Endothelial cell of umbilical vein (primary cell): ENCODE measurements at regions not wholly inside any gene's neighbourhood (a gene's known extent, or its start where the extent isn't known, plus 50 kb on each side); places are given as distances from the start of the nearest gene placed in this dataset.

Experiments used
- BruUV-seq: library from RNA; stranded (reverse); fragments of 400-500 nt; replicated peaks from 2 replicates; lab custom pipeline; 2021; lab: Mats Ljungman, UMichigan
- CTCF ChIA-PET: fragments of 300-600, 350-600 bp; sonication (Branson Sonifier 250); formaldehyde crosslinking; loops from one replicate; lab custom pipeline; 2021; ENCODE audit warnings: antibody characterized with exemption, inconsistent platforms; lab: Charles Lee
- POLR2A ChIA-PET: fragments of 300-600, 350-600 bp; sonication (Branson Sonifier 250); formaldehyde crosslinking; loops from one replicate; lab custom pipeline; 2021; ENCODE audit warnings: antibody characterized with exemption, inconsistent platforms; lab: Charles Lee
- DNase-seq: peaks from one replicate; pipeline ENCODE4 v3.0.0-alpha.2; 2011; ENCODE audit warnings: low read depth, low spot score
- FAIRE-seq: peaks from 2 replicates; lab custom pipeline; 2011; peaks lifted over from hg19 to GRCh38; lab: Jason Lieb, UNC
- H2AFZ ChIP-seq: 2 replicates; pipeline ENCODE4 v1.6.0; 2012; ENCODE audit warnings: low read depth, low read length, control low read depth, inconsistent platforms
- H3K27ac ChIP-seq: 2 replicates; pipeline ENCODE4 v1.5.1; 2011; ENCODE audit warnings: low read depth, mild to moderate bottlenecking, control low read depth, low read length, moderate library complexity; ENCODE audit not compliant: insufficient read depth
- H3K27me3 ChIP-seq, 2 experiments: 2 replicates each; pipeline versions ENCODE4 v1.6.0 to v1.6.1; 2011; ENCODE audit warnings: low read length in 2 of 2, mixed read lengths in 1 of 2; ENCODE audit not compliant: control insufficient read depth in 2 of 2, insufficient read depth in 2 of 2
- H3K36me3 ChIP-seq, 2 experiments: 2 replicates in 1 of 2; 3 replicates in 1 of 2; pipeline ENCODE4 v1.5.1; 2011; ENCODE audit warnings: low read length in 2 of 2, mild to moderate bottlenecking in 1 of 2, moderate library complexity in 1 of 2; ENCODE audit not compliant: control insufficient read depth in 2 of 2, insufficient read depth in 2 of 2; ENCODE audit errors: extremely low read depth in 1 of 2
- H3K4me1 ChIP-seq: 3 replicates; pipeline ENCODE4 v1.5.1; 2011; ENCODE audit warnings: mild to moderate bottlenecking, low read length; ENCODE audit not compliant: control insufficient read depth, insufficient read depth; ENCODE audit errors: extremely low read depth
- H3K4me2 ChIP-seq: 2 replicates; pipeline ENCODE4 v1.6.1; 2011; ENCODE audit warnings: low read length, control low read depth, mixed read lengths; ENCODE audit not compliant: insufficient read depth
- H3K4me3 ChIP-seq, 3 experiments: fragments of 200-600 bp in 1 of 3; sonication (generic), shearing (Covaris generic) in 1 of 3; replicated peaks in 1 of 3; 2 replicates each; pipeline ENCODE4 v1.5.1; 2011 to 2016; ENCODE audit warnings: control low read depth in 3 of 3, low read length in 3 of 3, mild to moderate bottlenecking in 2 of 3, inconsistent platforms in 1 of 3, low read depth in 1 of 3, moderate library complexity in 1 of 3; ENCODE audit not compliant: insufficient read depth in 1 of 3
- H3K79me2 ChIP-seq: 2 replicates; pipeline ENCODE4 v1.6.0; 2012; ENCODE audit warnings: low read length, inconsistent platforms; ENCODE audit not compliant: control insufficient read depth, insufficient read depth
- H3K9ac ChIP-seq: replicated peaks from 2 replicates; pipeline ENCODE3; 2011; ENCODE audit warnings: low read length, control low read depth; ENCODE audit not compliant: insufficient read depth; ENCODE audit errors: extremely low read depth
- H3K9me1 ChIP-seq: replicated peaks from 3 replicates; pipeline ENCODE4 v1.6.0; 2011; ENCODE audit warnings: mild to moderate bottlenecking, low read length; ENCODE audit not compliant: control insufficient read depth, insufficient read depth; ENCODE audit errors: extremely low read depth
- H3K9me3 ChIP-seq: replicated peaks from 2 replicates; pipeline ENCODE4 v1.5.1; 2012; ENCODE audit warnings: low read length, inconsistent platforms; ENCODE audit not compliant: control insufficient read depth, insufficient read depth
- H4K20me1 ChIP-seq: replicated peaks from 2 replicates; pipeline ENCODE3; 2011; ENCODE audit warnings: mild to moderate bottlenecking, low read length; ENCODE audit not compliant: control insufficient read depth, insufficient read depth; ENCODE audit errors: extremely low read depth
- EZH2 ChIP-seq: IDR thresholded peaks from 2 replicates; pipeline ENCODE4 v1.6.1; 2012; ENCODE audit warnings: borderline replicate concordance, low read depth, mild to moderate bottlenecking, moderate library complexity, low read length, inconsistent platforms; ENCODE audit not compliant: severe bottlenecking
- FOS ChIP-seq: IDR thresholded peaks from 2 replicates; pipeline ENCODE4 v1.6.1; 2011; ENCODE audit warnings: mild to moderate bottlenecking, low read length, moderate library complexity, borderline replicate concordance; ENCODE audit not compliant: insufficient read depth
- GATA2 ChIP-seq: IDR thresholded peaks from 2 replicates; pipeline ENCODE4 v1.7.0; 2011; ENCODE audit warnings: low read depth, mild to moderate bottlenecking, moderate library complexity, mixed read lengths, low read length; ENCODE audit not compliant: insufficient read length, insufficient read depth
- JUN ChIP-seq: IDR thresholded peaks from 2 replicates; pipeline ENCODE4 v1.6.1; 2011; ENCODE audit warnings: borderline replicate concordance, low read depth; ENCODE audit not compliant: insufficient read length, insufficient read depth
- MYC ChIP-seq: IDR thresholded peaks from one replicate; pipeline ENCODE4 v1.6.1; 2011; ENCODE audit warnings: mild to moderate bottlenecking, low read depth, low read length
- POLR2A ChIP-seq: IDR thresholded peaks from 2 replicates; pipeline ENCODE4 v1.6.1; 2012; ENCODE audit warnings: low read depth, mild to moderate bottlenecking, control low read depth, low read length
- POLR2AphosphoS5 ChIP-seq: IDR thresholded peaks from 2 replicates; pipeline ENCODE4 v1.6.1; 2012; ENCODE audit warnings: low read depth, mild to moderate bottlenecking, control low read depth, low read length, moderate library complexity; ENCODE audit not compliant: insufficient read depth
- dilution Hi-C: fragments of 300-500 bp; cut with MboI; formaldehyde crosslinking; loops from one replicate; pipeline ENCODE4 v1.15.0; 2019; ENCODE audit warnings: low sequenced_read_pairs; ENCODE audit not compliant: extremely low pct_ligation_motif_present
- intact Hi-C: fragments of 100-400 bp; cut with micrococcal nuclease; formaldehyde crosslinking; loops from one replicate; pipeline ENCODE4 v1.10.0; 2022
- TF ChIP-seq, protein P1 (sequence below), 2 donors: IDR thresholded peaks; 1 replicate in 1 of 2; 2 replicates in 1 of 2; pipeline ENCODE4 v1.5.1; 2011; ENCODE audit warnings: low read length in 2 of 2, mild to moderate bottlenecking in 2 of 2, moderate library complexity in 2 of 2, control low read depth in 1 of 2, inconsistent platforms in 1 of 2, low read depth in 1 of 2; ENCODE audit not compliant: insufficient read depth in 1 of 2; ENCODE audit errors: extremely low read depth in 1 of 2
- TF ChIP-seq, protein P2 (sequence below): IDR thresholded peaks from 2 replicates; pipeline ENCODE4 v1.6.1; 2011; ENCODE audit not compliant: insufficient read depth, insufficient read length

DNA sequence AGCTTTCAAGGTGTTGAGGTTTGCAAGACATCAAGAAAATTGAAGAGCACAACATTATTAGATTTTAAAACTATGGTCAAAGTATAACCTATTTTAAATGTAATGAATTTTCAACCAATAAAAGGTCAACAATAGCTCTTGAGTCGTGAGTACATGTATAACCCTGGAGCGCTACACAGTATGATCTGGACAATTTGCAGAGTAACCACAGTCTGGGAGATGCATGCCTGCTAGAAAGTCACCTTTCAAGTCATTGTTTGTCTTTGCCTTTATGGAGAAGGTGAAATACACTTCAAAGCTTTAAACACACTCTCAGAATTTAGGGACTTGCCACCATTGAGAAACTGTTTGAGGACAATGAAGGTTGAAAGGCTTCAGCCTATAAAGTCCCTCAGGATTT lies 112.6 kb upstream of the ALCAM start:
- no peak overlapping the region for H3K27ac ChIP-seq
- TF ChIP-seq FOS (no peak), MYC (no peak), POLR2AphosphoS5 (no peak), POLR2A (no peak), JUN (no peak), GATA2 (no peak), EZH2 (no peak)
- TF ChIP-seq, protein P1, sequence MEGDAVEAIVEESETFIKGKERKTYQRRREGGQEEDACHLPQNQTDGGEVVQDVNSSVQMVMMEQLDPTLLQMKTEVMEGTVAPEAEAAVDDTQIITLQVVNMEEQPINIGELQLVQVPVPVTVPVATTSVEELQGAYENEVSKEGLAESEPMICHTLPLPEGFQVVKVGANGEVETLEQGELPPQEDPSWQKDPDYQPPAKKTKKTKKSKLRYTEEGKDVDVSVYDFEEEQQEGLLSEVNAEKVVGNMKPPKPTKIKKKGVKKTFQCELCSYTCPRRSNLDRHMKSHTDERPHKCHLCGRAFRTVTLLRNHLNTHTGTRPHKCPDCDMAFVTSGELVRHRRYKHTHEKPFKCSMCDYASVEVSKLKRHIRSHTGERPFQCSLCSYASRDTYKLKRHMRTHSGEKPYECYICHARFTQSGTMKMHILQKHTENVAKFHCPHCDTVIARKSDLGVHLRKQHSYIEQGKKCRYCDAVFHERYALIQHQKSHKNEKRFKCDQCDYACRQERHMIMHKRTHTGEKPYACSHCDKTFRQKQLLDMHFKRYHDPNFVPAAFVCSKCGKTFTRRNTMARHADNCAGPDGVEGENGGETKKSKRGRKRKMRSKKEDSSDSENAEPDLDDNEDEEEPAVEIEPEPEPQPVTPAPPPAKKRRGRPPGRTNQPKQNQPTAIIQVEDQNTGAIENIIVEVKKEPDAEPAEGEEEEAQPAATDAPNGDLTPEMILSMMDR (IDR thresholded peaks at IDR 0.05; ENCODE audit: extremely low read depth in 1 of 2, insufficient read depth in 1 of 2, low read depth in 1 of 2, low read length in 2 of 2) = no peak
- TF ChIP-seq, protein P2, sequence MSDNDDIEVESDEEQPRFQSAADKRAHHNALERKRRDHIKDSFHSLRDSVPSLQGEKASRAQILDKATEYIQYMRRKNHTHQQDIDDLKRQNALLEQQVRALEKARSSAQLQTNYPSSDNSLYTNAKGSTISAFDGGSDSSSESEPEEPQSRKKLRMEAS = no peak
- no TSS peak for BruUV-seq
- ChIA-PET CTCF (no interaction called here), POLR2A (no interaction called here)
- no peaks in the 10 kb centered on the region for H3K79me2 ChIP-seq
- no peak overlapping the region for H3K4me2 ChIP-seq
- H3K4me3 ChIP-seq = no peak overlapping the region
- H3K9me1 ChIP-seq = no peaks in the 10 kb centered on the region
- no peaks in the 10 kb centered on the region for H4K20me1 ChIP-seq
- no peak overlapping the region for H3K9ac ChIP-seq
- H3K9me3 ChIP-seq = no peaks in the 10 kb centered on the region
- peaks cover 10% of the 10 kb centered on the region for H3K4me1 ChIP-seq
- H3K36me3 ChIP-seq = no peaks in the 10 kb centered on the region
- no peak overlapping the region for H2AFZ ChIP-seq
- DNase-seq (no peak), FAIRE-seq (no peak)
- dilution Hi-C loops (no loop called here), intact Hi-C loops (no loop called here)
- no peaks in the 10 kb centered on the region for H3K27me3 ChIP-seq
